GM12892 (cell line): ENCODE measurements at regions not wholly inside any gene's neighbourhood (a gene's known extent, or its start where the extent isn't known, plus 50 kb on each side); places are given as distances from the start of the nearest gene placed in this dataset.

ENCODE experiments used
- POLR2A ChIP-seq: IDR thresholded peaks from 2 replicates; pipeline ENCODE4 v1.6.1; 2011; ENCODE audit warnings: low read depth, low read length, control low read depth
- POLR2AphosphoS5 ChIP-seq: IDR thresholded peaks from 2 replicates; pipeline ENCODE4 v1.6.1; 2011; ENCODE audit warnings: low read depth, low read length, control low read depth
- TAF1 ChIP-seq: IDR thresholded peaks from 2 replicates; pipeline ENCODE4 v1.6.1; 2011; ENCODE audit warnings: low read depth, mild to moderate bottlenecking, control low read depth, low read length, borderline replicate concordance

DNA sequence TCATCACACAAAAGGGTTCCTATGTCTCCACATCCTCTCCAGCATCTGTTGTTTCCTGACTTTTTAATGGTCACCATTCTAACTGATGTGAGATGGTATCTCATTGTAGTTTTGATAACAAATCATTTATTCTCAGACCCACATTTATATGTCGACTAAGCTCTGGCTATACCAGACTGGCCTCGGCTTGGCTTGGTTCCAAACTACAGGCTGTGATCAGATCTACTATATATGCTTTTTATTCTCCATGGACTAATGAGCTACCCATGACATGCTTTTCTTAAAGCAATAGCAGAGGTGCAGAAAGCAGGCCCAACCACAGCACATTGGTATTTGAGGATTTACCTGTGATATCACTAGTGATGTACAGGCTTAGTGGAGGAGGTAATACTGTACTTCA, 139.8 kb upstream of the PGR start:
- TF ChIP-seq TAF1 (no peak), POLR2A (no peak), POLR2AphosphoS5 (no peak)
